K562 (cell line): ENCODE measurements at regions not wholly inside any gene's neighbourhood (a gene's known extent, or its start where the extent isn't known, plus 50 kb on each side); places are given as distances from the start of the nearest gene placed in this dataset.

Experiments used
- ATF2 ChIP-seq: sonication (generic); formaldehyde crosslinking; IDR thresholded peaks from 2 replicates; pipeline ENCODE4 v1.8.1; 2022; ENCODE audit warnings: missing genetic modification reagents
- CBX2 ChIP-seq: fragments of 200-600 bp; sonication (generic); IDR thresholded peaks from one replicate; pipeline ENCODE4 v1.6.1; 2012; ENCODE audit warnings: mild to moderate bottlenecking, low read length, inconsistent platforms; ENCODE audit not compliant: insufficient read depth, poor library complexity, severe bottlenecking
- CCAR2 ChIP-seq: fragments of 200-400 bp; formaldehyde crosslinking; IDR thresholded peaks from 2 replicates; pipeline ENCODE4 v1.6.1; 2017; ENCODE audit warnings: mild to moderate bottlenecking, low read depth, low read length
- CEBPG ChIP-seq, 3 experiments: fragments of 200-800 bp in 1 of 3; sonication (Bioruptor generic) in 1 of 3; sonication (generic) in 1 of 3; formaldehyde crosslinking in 1 of 3; IDR thresholded peaks in 2 of 3; conservative IDR thresholded peaks in 1 of 3; 2 replicates each; pipeline versions ENCODE4 v1.6.1 to v1.8.0; 2016 to 2022; ENCODE audit warnings: missing compliant biosample characterization in 2 of 3, missing genetic modification characterization in 2 of 3, mild to moderate bottlenecking in 1 of 3, missing genetic modification reagents in 1 of 3
- MEF2A ChIP-seq: IDR thresholded peaks from 2 replicates; pipeline ENCODE4 v1.6.1; 2011; ENCODE audit warnings: low read depth, mild to moderate bottlenecking, low read length, moderate library complexity; ENCODE audit not compliant: control insufficient read depth
- MYNN ChIP-seq, 2 experiments: sonication (generic); formaldehyde crosslinking in 1 of 2; IDR thresholded peaks; 2 replicates each; pipeline versions ENCODE4 v1.5.0 to v1.6.1; 2016 to 2020; ENCODE audit warnings: antibody characterized with exemption in 1 of 2, missing genetic modification reagents in 1 of 2
- OTX1 ChIP-seq: fragments of 450-650 bp; formaldehyde crosslinking; IDR thresholded peaks from 2 replicates; pipeline ENCODE4 v1.4.0; 2022; ENCODE audit warnings: mild to moderate bottlenecking
- RNF219 ChIP-seq: fragments of 250-450 bp; sonication (Bioruptor Pico); IDR thresholded peaks from 2 replicates; pipeline ENCODE4 v1.5.0; 2022; ENCODE audit warnings: mild to moderate bottlenecking
- ZBTB1 ChIP-seq: sonication (generic); formaldehyde crosslinking; IDR thresholded peaks from 2 replicates; pipeline ENCODE4 v1.8.1; 2023; ENCODE audit warnings: missing genetic modification reagents, low read depth, mild to moderate bottlenecking, borderline replicate concordance
- TF ChIP-seq, protein P1 (sequence below), 2 experiments: fragments of 450-650 bp; formaldehyde crosslinking in 1 of 2; IDR thresholded peaks; 2 replicates each; pipeline versions ENCODE4 v1.4.0 to v1.6.1; 2014 to 2020; ENCODE audit warnings: mild to moderate bottlenecking in 2 of 2, borderline replicate concordance in 1 of 2, low read depth in 1 of 2

- TF ChIP-seq, protein P1, sequence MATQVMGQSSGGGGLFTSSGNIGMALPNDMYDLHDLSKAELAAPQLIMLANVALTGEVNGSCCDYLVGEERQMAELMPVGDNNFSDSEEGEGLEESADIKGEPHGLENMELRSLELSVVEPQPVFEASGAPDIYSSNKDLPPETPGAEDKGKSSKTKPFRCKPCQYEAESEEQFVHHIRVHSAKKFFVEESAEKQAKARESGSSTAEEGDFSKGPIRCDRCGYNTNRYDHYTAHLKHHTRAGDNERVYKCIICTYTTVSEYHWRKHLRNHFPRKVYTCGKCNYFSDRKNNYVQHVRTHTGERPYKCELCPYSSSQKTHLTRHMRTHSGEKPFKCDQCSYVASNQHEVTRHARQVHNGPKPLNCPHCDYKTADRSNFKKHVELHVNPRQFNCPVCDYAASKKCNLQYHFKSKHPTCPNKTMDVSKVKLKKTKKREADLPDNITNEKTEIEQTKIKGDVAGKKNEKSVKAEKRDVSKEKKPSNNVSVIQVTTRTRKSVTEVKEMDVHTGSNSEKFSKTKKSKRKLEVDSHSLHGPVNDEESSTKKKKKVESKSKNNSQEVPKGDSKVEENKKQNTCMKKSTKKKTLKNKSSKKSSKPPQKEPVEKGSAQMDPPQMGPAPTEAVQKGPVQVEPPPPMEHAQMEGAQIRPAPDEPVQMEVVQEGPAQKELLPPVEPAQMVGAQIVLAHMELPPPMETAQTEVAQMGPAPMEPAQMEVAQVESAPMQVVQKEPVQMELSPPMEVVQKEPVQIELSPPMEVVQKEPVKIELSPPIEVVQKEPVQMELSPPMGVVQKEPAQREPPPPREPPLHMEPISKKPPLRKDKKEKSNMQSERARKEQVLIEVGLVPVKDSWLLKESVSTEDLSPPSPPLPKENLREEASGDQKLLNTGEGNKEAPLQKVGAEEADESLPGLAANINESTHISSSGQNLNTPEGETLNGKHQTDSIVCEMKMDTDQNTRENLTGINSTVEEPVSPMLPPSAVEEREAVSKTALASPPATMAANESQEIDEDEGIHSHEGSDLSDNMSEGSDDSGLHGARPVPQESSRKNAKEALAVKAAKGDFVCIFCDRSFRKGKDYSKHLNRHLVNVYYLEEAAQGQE (IDR thresholded peaks at IDR 0.05; ENCODE audit: borderline replicate concordance) = 0 out of 2 replicates have a peak, but pooled peaks have one; percentile 24
- TF ChIP-seq, protein P1 (CRISPR knock-in tag; IDR thresholded peaks at IDR 0.05; ENCODE audit: low read depth) = no peak
- TF ChIP-seq RNF219 (CRISPR knock-in tag) (no peak), MYNN (IDR thresholded peaks at IDR 0.05) (no peak), MYNN (CRISPR knock-in tag; IDR thresholded peaks at IDR 0.05) (no peak), CEBPG (CRISPR knock-in tag; IDR thresholded peaks at IDR 0.05) (peak; percentile 83), CEBPG (tag; conservative IDR thresholded peaks at IDR 0.05 in 1 of 2, IDR thresholded peaks at IDR 0.05 in 1 of 2) (peak; percentile 86 to 99), OTX1 (CRISPR knock-in tag) (no peak), MEF2A (no peak), CCAR2 (no peak), ATF2 (CRISPR knock-in tag) (no peak), ZBTB1 (no peak), CBX2 (no peak)
These were observed 333.9 kb upstream of the FSTL5 start (continued) for GRCh38 chr4:162497564-162498167.
